AG09319 (cell line): ENCODE measurements at regions not wholly inside any gene's neighbourhood (a gene's known extent, or its start where the extent isn't known, plus 50 kb on each side); places are given as distances from the start of the nearest gene placed in this dataset.
A peak's percentile ranks its signal among the peaks of the same experiment; 100 is the strongest.

Source experiments
- DNase-seq: peaks from one replicate; pipeline ENCODE4 v3.0.0-alpha.2; 2010; ENCODE audit warnings: low read depth; ENCODE audit errors: extremely low read depth
- CTCF ChIP-seq: IDR thresholded peaks from 2 replicates; pipeline ENCODE4 v1.5.1; 2011; ENCODE audit warnings: low read depth, mild to moderate bottlenecking, inconsistent platforms, low read length, moderate library complexity

GRCh38 chr5:18244309-18244708, 610.0 kb downstream of the TAF11L14 start:
- no peak for TF ChIP-seq CTCF

GRCh38 chr5:18252559-18252958, 618.3 kb downstream of the TAF11L14 start:
- TF ChIP-seq CTCF, result no peak

More at GRCh38 chr5:18244309-18244708, 610.0 kb downstream of the TAF11L14 start:
- no peak for DNase-seq

GRCh38 chr5:18264126-18264882, 630.0 kb downstream of the TAF11L14 start:
- TF ChIP-seq CTCF, result no peak
- no peak for DNase-seq

More at GRCh38 chr5:18252559-18252958, 618.3 kb downstream of the TAF11L14 start:
- DNase-seq, result no peak

- TF ChIP-seq CTCF, result no peak
Observed at GRCh38 chr5:18270635-18271338, 636.5 kb downstream of the TAF11L14 start.

GRCh38 chr5:18276939-18277338, 642.7 kb downstream of the TAF11L14 start:
- no peak for TF ChIP-seq CTCF
- no peak for DNase-seq

More at GRCh38 chr5:18270635-18271338, 636.5 kb downstream of the TAF11L14 start:
- DNase-seq, result no peak

- peak; percentile 27 for DNase-seq
- peak; percentile 52 for TF ChIP-seq CTCF
Observed at GRCh38 chr5:18281947-18282581, 647.8 kb downstream of the TAF11L14 start.

GRCh38 chr5:18285257-18285656, 651.0 kb downstream of the TAF11L14 start:
- no peak for TF ChIP-seq CTCF
- no peak for DNase-seq
